ENCODE measurements at regions not wholly inside any gene's neighbourhood (a gene's known extent, or its start where the extent isn't known, plus 50 kb on each side); places are given as distances from the start of the nearest gene placed in this dataset.

- ATAC-seq: no peak
Observed at GRCh38 chr4:111755571-111755970, 389.7 kb upstream of the FAM241A start.

DNA sequence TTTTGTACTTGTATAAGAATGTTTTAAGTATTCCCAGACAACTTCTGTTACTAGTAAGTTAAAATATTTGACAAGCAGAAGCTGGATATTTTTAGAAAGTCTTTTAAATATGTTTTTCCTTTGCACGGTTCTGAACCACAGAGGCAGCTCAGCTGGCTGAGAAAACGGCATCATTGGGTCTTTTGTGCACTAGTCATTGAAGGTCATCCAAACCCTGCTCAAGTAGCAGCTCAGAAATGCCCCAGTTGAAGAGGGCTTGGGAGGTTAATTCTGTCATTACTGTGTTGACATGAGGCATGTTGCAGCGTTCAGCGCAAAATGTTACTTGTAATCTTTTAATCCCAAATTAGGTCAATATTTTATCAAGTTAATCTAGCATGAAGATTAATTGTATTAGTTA, 383.7 kb upstream of the FAM241A start:
- ATAC-seq: no peak

GRCh38 chr4:111770514-111770913, 374.7 kb upstream of the FAM241A start:
- no peak for ATAC-seq

DNA sequence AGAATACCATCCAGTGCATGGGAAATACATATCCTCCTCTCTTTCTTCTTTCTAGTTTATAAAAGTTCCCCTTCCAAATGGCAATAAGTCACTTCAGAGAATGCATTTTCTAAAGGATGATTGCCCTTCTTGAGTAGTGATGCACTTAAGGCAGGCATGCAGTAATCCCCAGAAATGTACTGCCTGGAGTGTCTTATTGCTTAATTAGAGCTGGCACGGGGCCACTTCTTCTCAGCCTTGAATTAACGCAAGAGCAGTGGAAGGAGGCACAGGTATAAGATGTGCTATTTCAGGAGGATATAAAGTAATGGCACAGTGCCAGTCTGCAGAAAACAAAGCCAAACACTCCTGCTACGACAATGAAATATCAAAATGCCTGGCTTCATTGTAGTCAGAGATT, 371.4 kb upstream of the FAM241A start:
- ATAC-seq: no peak

- no peak for ATAC-seq
Observed at GRCh38 chr4:111775556-111776297, 369.5 kb upstream of the FAM241A start.

DNA sequence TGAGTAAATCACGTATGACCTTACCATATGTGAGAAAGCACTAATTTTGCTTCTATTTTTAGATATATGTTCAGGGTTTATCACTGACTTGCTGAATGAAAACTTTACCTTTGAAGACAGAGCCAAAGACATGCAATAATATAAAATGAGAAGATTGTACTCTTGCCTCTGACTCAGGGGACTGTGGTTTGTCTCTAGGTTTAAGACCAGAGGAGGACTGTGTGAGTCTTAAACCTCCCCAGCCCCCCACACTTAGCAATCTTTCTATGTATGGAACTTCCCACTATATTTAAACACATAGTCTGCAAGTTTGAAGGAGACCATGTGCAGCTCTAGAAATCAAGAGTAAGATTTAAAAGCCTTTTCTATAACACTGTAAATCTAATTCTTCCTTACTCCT, 368.7 kb upstream of the FAM241A start:
- no peak for ATAC-seq

- no peak for ATAC-seq
Observed at GRCh38 chr4:111778543-111778942, 366.7 kb upstream of the FAM241A start.

- no peak for ATAC-seq
Observed at GRCh38 chr4:111780965-111781364, 364.3 kb upstream of the FAM241A start.

DNA sequence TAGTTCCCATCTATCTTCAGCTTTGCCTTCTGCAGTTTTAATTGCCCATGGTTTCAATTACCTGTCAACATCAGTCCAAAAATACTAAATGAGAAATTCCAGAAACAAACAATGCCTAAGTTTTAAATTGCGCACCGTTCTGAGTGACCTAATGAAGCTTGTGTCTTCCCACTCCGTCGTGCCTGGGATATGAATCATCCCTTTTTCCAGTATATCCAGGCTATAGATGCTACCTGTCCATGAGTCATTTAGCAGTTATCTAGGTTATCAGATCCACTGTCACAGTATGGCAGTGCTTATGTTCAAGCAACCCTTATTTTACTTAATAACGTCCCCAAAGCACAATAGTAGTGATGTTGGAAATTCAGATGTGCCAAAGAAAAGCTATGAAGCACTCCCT, 363.6 kb upstream of the FAM241A start:
- ATAC-seq: no peak

GRCh38 chr4:111788099-111788498, 357.2 kb upstream of the FAM241A start:
- no peak for ATAC-seq

- ATAC-seq: no peak
Observed at GRCh38 chr4:111789901-111790640, 355.2 kb upstream of the FAM241A start.

DNA sequence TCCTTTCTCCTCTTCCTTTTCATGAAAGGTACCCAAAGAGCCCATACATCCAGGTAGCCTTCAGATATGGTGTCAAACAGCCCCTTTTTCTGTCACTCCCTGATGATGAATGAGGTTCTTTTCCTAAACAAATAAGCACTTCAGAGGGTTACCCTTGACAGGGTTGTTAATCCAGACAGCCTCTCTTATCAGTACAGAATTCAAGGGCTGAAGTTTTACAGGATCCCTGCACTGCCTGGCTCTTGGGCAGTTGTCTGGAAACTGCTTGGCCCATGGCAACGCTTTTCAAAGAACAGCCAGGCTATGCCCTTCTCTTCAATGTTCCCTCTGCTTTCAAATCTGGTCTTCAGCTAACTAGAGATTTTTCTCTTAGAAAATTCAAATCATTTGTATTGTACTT, 352.6 kb upstream of the FAM241A start:
- ATAC-seq: no peak

DNA sequence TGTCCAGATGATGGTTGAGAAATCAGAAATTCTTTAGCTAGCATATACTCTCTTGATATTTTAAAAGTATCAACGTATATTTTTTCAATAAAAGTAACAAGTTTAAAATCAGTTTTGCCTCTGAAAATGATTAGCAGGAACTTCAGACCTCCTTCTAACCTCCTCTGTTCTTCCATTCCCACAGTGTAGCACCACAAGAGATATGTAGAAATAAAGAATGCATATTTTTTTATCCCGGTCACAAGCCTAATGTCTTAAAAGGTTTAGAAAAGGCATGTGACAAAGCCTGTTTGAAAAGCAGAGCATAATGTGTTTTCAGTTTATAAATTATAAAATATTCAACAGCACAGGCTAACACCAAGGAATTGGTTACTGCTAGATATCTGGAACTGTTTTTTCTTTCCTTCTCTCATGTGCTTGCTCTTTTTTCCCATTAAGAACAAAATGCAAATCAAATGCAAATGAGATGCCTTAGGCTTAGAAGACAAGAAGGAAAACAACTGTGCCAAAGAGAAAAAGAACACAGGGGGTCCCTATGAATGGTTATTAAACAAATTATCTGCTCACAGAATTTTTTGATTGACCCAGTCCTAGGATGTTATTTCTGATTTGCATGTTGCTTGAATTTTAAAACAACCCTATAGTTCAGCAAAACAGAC, 351.7 kb upstream of the FAM241A start:
- ATAC-seq: no peak

DNA sequence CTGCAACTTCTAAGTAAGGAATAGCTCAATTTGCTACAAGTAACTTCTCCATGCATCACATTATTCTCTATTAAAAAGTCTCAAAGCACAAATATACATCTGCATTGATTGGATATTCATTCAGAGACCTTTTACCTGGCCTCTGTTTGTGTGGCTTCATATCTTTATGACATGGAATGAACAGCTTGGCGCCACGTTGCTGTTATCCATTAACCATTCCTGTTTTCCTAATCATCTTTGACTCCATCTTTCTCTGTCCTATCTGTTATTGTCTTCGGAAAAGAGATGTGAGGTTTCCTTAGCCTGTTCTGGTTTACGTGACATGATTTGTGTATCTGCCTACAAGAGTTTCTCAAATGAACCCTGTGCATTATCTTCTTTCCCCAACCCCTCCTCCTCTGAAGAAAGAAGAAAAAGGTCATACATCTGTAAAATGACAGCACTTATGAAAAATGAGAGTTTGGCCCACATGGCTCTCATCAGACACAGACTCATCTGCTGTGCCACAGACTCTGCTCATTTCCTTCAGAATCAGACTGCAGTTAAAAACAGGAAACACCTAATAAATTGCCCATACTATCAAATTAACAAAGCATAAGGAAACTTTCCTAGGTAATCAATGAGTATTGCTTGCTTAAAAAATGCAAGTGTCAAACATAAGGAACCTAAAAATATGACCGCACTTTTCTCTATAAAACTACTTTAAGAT, 347.6 kb upstream of the FAM241A start:
- ATAC-seq: no peak

- ATAC-seq: no peak
Observed at GRCh38 chr4:111798840-111799239, 346.4 kb upstream of the FAM241A start.

DNA sequence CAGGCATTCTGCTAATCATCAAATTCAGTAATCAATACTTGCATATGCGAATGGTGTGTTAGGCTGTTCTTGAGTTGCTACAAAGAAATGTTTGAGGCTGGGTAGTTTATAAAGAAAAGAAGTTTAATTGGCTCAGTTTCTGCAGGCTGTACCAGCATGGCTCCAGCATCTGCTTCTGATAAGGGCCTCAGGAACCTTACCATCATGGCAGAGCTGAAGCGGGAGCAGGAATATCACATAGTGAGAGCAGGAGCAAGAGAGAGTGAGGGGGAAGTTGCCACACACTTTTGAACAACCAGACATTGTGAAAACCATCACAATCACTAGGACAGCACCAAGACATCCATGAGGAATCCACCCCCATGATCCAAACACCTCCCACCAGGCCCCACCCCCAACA, 344.7 kb upstream of the FAM241A start:
- ATAC-seq: no peak

GRCh38 chr4:111802191-111802590, 343.1 kb upstream of the FAM241A start:
- ATAC-seq: no peak

GRCh38 chr4:111806331-111806730, 338.9 kb upstream of the FAM241A start:
- ATAC-seq: no peak

- ATAC-seq: no peak
Observed at GRCh38 chr4:111807576-111807975, 337.7 kb upstream of the FAM241A start.

DNA sequence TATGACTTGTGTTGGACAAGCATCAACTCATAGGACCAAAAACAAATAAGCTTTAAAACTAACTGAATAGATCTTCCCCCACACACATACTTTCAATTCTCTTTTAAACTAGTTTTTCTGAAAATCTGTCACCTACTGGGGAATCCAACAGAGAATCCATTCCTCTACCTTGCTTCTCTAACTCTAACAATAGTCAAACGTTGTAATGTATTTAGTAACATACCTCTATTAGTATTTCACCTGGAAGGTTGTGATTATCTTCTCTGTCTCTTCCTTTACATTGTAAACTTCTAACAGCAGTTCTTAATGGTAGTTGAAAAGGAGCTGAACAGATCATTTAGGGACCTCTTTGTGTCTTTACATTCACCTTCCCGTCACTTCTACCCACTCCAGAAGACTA, 337.1 kb upstream of the FAM241A start:
- no peak for ATAC-seq

- no peak for ATAC-seq
Observed at GRCh38 chr4:111811661-111812060, 333.6 kb upstream of the FAM241A start.

GRCh38 chr4:111812114-111812513, 333.1 kb upstream of the FAM241A start:
- ATAC-seq: no peak

DNA sequence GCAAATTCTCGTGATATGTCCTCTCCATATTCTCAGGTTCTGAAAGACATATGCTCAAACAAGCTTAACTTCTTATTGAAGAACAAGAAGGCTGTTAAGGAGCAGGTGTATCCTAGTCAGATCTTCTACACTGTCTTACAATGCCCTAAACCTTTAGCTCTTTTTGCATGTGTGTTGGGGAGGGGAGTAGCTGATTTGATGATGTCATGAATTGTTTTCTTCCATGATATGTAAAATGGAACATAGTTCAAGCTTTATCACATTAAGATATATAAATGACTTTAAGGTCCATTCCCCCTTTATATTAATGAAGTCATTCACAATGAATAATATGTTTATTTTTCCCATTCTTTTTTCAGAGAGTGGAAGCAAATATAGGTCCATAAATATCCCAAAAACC, 332.5 kb upstream of the FAM241A start:
- no peak for ATAC-seq

Data from esophagus mucosa (tissue), 1 donor.